ENCODE measurements at regions not wholly inside any gene's neighbourhood (a gene's known extent, or its start where the extent isn't known, plus 50 kb on each side); places are given as distances from the start of the nearest gene placed in this dataset.

GRCh38 chr3:73812054-73812453, 187.3 kb upstream of the PDZRN3 start:
- no peak for DNase-seq (ENCODE audit: low read depth)

- no peak for DNase-seq (ENCODE audit: low read depth)
These were observed 184.2 kb upstream of the PDZRN3 start for GRCh38 chr3:73808862-73809509.

GRCh38 chr3:73805435-73805834, 180.7 kb upstream of the PDZRN3 start:
- DNase-seq (ENCODE audit: low read depth), result peak; percentile 35

- no peak for DNase-seq (ENCODE audit: low read depth)
These were observed 179.5 kb upstream of the PDZRN3 start for GRCh38 chr3:73804204-73804603.

GRCh38 chr3:73801444-73801843, 176.7 kb upstream of the PDZRN3 start:
- no peak for DNase-seq (ENCODE audit: low read depth)

GRCh38 chr3:73797311-73797710, 172.6 kb upstream of the PDZRN3 start:
- DNase-seq (ENCODE audit: low read depth), result no peak

- DNase-seq (ENCODE audit: low read depth), result peak; percentile 56
These were observed 171.6 kb upstream of the PDZRN3 start for GRCh38 chr3:73796382-73796781.

- no peak for DNase-seq (ENCODE audit: low read depth)
These were observed 166.6 kb upstream of the PDZRN3 start for GRCh38 chr3:73791356-73791755.

GRCh38 chr3:73789825-73790444, 165.2 kb upstream of the PDZRN3 start:
- DNase-seq (ENCODE audit: low read depth), result no peak

GRCh38 chr3:73787620-73788019, 162.9 kb upstream of the PDZRN3 start:
- peak; percentile 5 for DNase-seq (ENCODE audit: low read depth)

- no peak for DNase-seq (ENCODE audit: low read depth)
These were observed 162.3 kb upstream of the PDZRN3 start for GRCh38 chr3:73786998-73787397.

GRCh38 chr3:73786321-73786807, 161.6 kb upstream of the PDZRN3 start:
- DNase-seq (ENCODE audit: low read depth), result peak; percentile 92

- peak; percentile 61 for DNase-seq (ENCODE audit: low read depth)
These were observed 160.1 kb upstream of the PDZRN3 start for GRCh38 chr3:73784686-73785392.

GRCh38 chr3:73783811-73784210, 159.1 kb upstream of the PDZRN3 start:
- DNase-seq (ENCODE audit: low read depth), result no peak

- peak; percentile 41 for DNase-seq (ENCODE audit: low read depth)
These were observed 156.8 kb upstream of the PDZRN3 start for GRCh38 chr3:73781541-73781940.

- DNase-seq (ENCODE audit: low read depth), result no peak
These were observed 149.9 kb upstream of the PDZRN3 start for GRCh38 chr3:73774645-73775044.

GRCh38 chr3:73773233-73773632, 148.5 kb upstream of the PDZRN3 start:
- DNase-seq (ENCODE audit: low read depth), result no peak

- no peak for DNase-seq (ENCODE audit: low read depth)
These were observed 147.5 kb upstream of the PDZRN3 start for GRCh38 chr3:73772076-73772886.

- DNase-seq (ENCODE audit: low read depth), result peak; percentile 45
These were observed 144.0 kb upstream of the PDZRN3 start for GRCh38 chr3:73768524-73769308.

GRCh38 chr3:73766599-73767381, 142.0 kb upstream of the PDZRN3 start:
- peak; percentile 60 for DNase-seq (ENCODE audit: low read depth)
